ENCODE measurements at regions not wholly inside any gene's neighbourhood (a gene's known extent, or its start where the extent isn't known, plus 50 kb on each side); places are given as distances from the start of the nearest gene placed in this dataset.

- no peak for TF ChIP-seq ZNF462 (CRISPR knock-in tag; IDR thresholded peaks at IDR 0.05)
- no peak for TF ChIP-seq REST (IDR thresholded peaks at IDR 0.05; ENCODE audit: unreplicated experiment)
- no peak for TF ChIP-seq JUNB (IDR thresholded peaks at IDR 0.05; ENCODE audit: unreplicated experiment)
- no peak for TF ChIP-seq EZH2 (IDR thresholded peaks at IDR 0.05; ENCODE audit: low read depth, unreplicated experiment)
- TF ChIP-seq POLR2AphosphoS5 (IDR thresholded peaks at IDR 0.05; ENCODE audit: low read depth) = no peak
- no peak for TF ChIP-seq ETS1 (IDR thresholded peaks at IDR 0.05)
- TF ChIP-seq EZH2phosphoT487 (IDR thresholded peaks at IDR 0.05; ENCODE audit: unreplicated experiment) = no peak
Observed at GRCh38 chr9:13718086-13718485, 438.6 kb upstream of the MPDZ start (continued).

Data from GM23338 (cell line).